HG02571 (cell line): ENCODE measurements at regions not wholly inside any gene's neighbourhood (a gene's known extent, or its start where the extent isn't known, plus 50 kb on each side); places are given as distances from the start of the nearest gene placed in this dataset.
A peak's percentile ranks its signal among the peaks of the same experiment; 100 is the strongest.

Experiments used
- ATAC-seq: cut with Tn5 transposase; IDR thresholded peaks from one replicate; pipeline ENCODE4 v1.9.1; 2021; ENCODE audit warnings: mild to moderate bottlenecking, moderate library complexity; ENCODE audit not compliant: unreplicated experiment

GRCh38 chr1:199667089-199667488 is 360.4 kb upstream of the NR5A2 start:
- ATAC-seq, result no peak

- no peak for ATAC-seq
Observed at GRCh38 chr1:199669916-199670315, 357.6 kb upstream of the NR5A2 start.

GRCh38 chr1:199671684-199672083 is 355.8 kb upstream of the NR5A2 start:
- no peak for ATAC-seq

GRCh38 chr1:199675937-199676336 is 351.6 kb upstream of the NR5A2 start:
- no peak for ATAC-seq

GRCh38 chr1:199678771-199679170 is 348.7 kb upstream of the NR5A2 start:
- no peak for ATAC-seq

GRCh38 chr1:199682081-199682480 is 345.4 kb upstream of the NR5A2 start:
- ATAC-seq, result no peak

- peak; percentile 82 for ATAC-seq
Observed at GRCh38 chr1:199684686-199685273, 342.7 kb upstream of the NR5A2 start.

- ATAC-seq, result no peak
Observed at GRCh38 chr1:199685369-199685768, 342.1 kb upstream of the NR5A2 start.

GRCh38 chr1:199687321-199687720 is 340.2 kb upstream of the NR5A2 start:
- no peak for ATAC-seq

- no peak for ATAC-seq
Observed at GRCh38 chr1:199688133-199688676, 339.3 kb upstream of the NR5A2 start.

- no peak for ATAC-seq
Observed at GRCh38 chr1:199688774-199689173, 338.7 kb upstream of the NR5A2 start.

- ATAC-seq, result no peak
Observed at GRCh38 chr1:199690496-199690895, 337.0 kb upstream of the NR5A2 start.

- ATAC-seq, result no peak
Observed at GRCh38 chr1:199691540-199691939, 336.0 kb upstream of the NR5A2 start.

GRCh38 chr1:199693724-199694123 is 333.8 kb upstream of the NR5A2 start:
- ATAC-seq, result no peak

- no peak for ATAC-seq
Observed at GRCh38 chr1:199696225-199696624, 331.3 kb upstream of the NR5A2 start.

- ATAC-seq, result no peak
Observed at GRCh38 chr1:199698222-199698621, 329.3 kb upstream of the NR5A2 start.

GRCh38 chr1:199700551-199700950 is 327.0 kb upstream of the NR5A2 start:
- no peak for ATAC-seq

GRCh38 chr1:199701726-199702125 is 325.8 kb upstream of the NR5A2 start:
- ATAC-seq, result no peak

- no peak for ATAC-seq
Observed at GRCh38 chr1:199704231-199704630, 323.3 kb upstream of the NR5A2 start.

GRCh38 chr1:199705825-199706224 is 321.7 kb upstream of the NR5A2 start:
- no peak for ATAC-seq

GRCh38 chr1:199706826-199707606 is 320.5 kb upstream of the NR5A2 start:
- no peak for ATAC-seq

GRCh38 chr1:199710974-199711373 is 316.5 kb upstream of the NR5A2 start:
- no peak for ATAC-seq
